Karpas-422 (cell line): ENCODE measurements at regions not wholly inside any gene's neighbourhood (a gene's known extent, or its start where the extent isn't known, plus 50 kb on each side); places are given as distances from the start of the nearest gene placed in this dataset. TPM values are rescaled to one million over a fixed set of nuclear protein-coding genes. Genes with fewer than 3 reads are reported as not detected.
A peak's percentile ranks its signal among the peaks of the same experiment; 100 is the strongest.
"Not testable (repeated sequence)": the region's sequence is repeated elsewhere in the genome, so short reads cannot be mapped to it uniquely, and the experiment has no call there.

Experiments
- DNase-seq: peaks from one replicate; pipeline ENCODE4 v3.0.0-alpha.2; 2015
- H2AFZ ChIP-seq: fragments of 200-600 bp; sonication (generic); 2 replicates; pipeline ENCODE4 v1.6.1; 2014; ENCODE audit warnings: antibody characterized with exemption, low read length, mixed read lengths
- H3K27ac ChIP-seq: fragments of 200-600 bp; sonication (generic); 2 replicates; pipeline ENCODE4 v1.5.1; 2014; ENCODE audit warnings: mild to moderate bottlenecking, low read length, moderate library complexity
- H3K27me3 ChIP-seq: fragments of 200-600 bp; sonication (generic); 2 replicates; pipeline ENCODE4 v1.6.1; 2014; ENCODE audit warnings: low read length, mixed read lengths
- H3K36me3 ChIP-seq: fragments of 200-600 bp; sonication (generic); 2 replicates; pipeline ENCODE4 v1.6.1; 2014; ENCODE audit warnings: low read length, mixed read lengths; ENCODE audit not compliant: insufficient read depth
- H3K4me1 ChIP-seq: fragments of 200-600 bp; sonication (generic); 2 replicates; pipeline ENCODE4 v1.6.1; 2014; ENCODE audit warnings: mild to moderate bottlenecking, low read length, mixed read lengths
- H3K4me2 ChIP-seq: fragments of 200-600 bp; sonication (generic); 2 replicates; pipeline ENCODE4 v1.6.1; 2014; ENCODE audit warnings: low read length, low read depth, mild to moderate bottlenecking; ENCODE audit not compliant: poor library complexity, severe bottlenecking
- H3K4me3 ChIP-seq: fragments of 200-600 bp; sonication (generic); 2 replicates; pipeline ENCODE4 v1.5.1; 2014; ENCODE audit warnings: mild to moderate bottlenecking, antibody characterized with exemption, low read length, mixed read lengths
- H3K79me2 ChIP-seq: fragments of 200-600 bp; sonication (generic); 2 replicates; pipeline ENCODE4 v1.6.1; 2014; ENCODE audit warnings: mild to moderate bottlenecking, low read length, mixed read lengths
- H3K9ac ChIP-seq: fragments of 200-600 bp; sonication (generic); 2 replicates; pipeline ENCODE4 v1.6.0; 2014; ENCODE audit warnings: low read length
- H3K9me2 ChIP-seq: fragments of 200-600 bp; sonication (generic), shearing (Covaris generic); replicated peaks from 2 replicates; pipeline ENCODE4 v1.6.0; 2014; ENCODE audit warnings: mild to moderate bottlenecking, low read length, moderate library complexity; ENCODE audit not compliant: insufficient read depth
- H3K9me3 ChIP-seq: fragments of 300-700, 200-600 bp; sonication (generic); 2 replicates; pipeline ENCODE4 v1.6.1; 2014; ENCODE audit warnings: low read length, mixed read lengths
- H4K20me1 ChIP-seq: fragments of 200-600 bp; sonication (generic); 2 replicates; pipeline ENCODE4 v1.6.1; 2014; ENCODE audit warnings: mild to moderate bottlenecking, antibody characterized with exemption, low read length, low read depth; ENCODE audit not compliant: insufficient read depth
- small RNA-seq: library from RNA; depleted of rRNA; stranded (forward); fragments of <200 nt; gene quantifications from one replicate; pipeline ENCODE3, GENCODE V24; 2014

DNA sequence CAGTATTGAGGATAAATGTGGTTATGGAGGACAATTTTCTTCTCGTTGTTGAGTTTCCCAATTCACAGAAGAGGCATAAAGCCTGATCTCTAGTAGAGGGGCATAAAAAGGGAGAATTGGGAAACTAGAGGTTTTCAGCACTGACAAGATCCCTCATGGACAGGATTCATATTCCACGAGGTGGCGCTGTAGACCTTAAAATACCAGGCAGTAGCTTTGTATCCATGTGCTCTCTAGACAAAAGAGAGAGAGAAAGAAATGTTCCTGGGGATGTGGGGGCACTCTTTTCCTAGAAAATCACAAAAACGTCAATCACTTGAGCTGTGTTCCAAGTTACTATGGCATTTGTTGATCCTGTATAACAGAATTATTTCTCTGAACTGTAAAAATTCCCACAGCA is 128.3 kb downstream of the MAGEE1 start:
- Histone ChIP-seq H4K20me1 (no peaks in the 10 kb centered on the region), H3K4me2 (no peak overlapping the region), H3K9me3 (peaks cover 6% of the 10 kb centered on the region; the same call in 1 of the 2 replicates), H2AFZ (no peak overlapping the region), H3K9ac (no peak overlapping the region), H3K36me3 (no peaks in the 10 kb centered on the region), H3K4me1 (no peaks in the 10 kb centered on the region), H3K27me3 (no peaks in the 10 kb centered on the region), H3K9me2 (no peaks in the 10 kb centered on the region), H3K79me2 (no peaks in the 10 kb centered on the region), H3K27ac (no peak overlapping the region), H3K4me3 (no peak overlapping the region)
- DNase-seq: peak; percentile 86

DNA sequence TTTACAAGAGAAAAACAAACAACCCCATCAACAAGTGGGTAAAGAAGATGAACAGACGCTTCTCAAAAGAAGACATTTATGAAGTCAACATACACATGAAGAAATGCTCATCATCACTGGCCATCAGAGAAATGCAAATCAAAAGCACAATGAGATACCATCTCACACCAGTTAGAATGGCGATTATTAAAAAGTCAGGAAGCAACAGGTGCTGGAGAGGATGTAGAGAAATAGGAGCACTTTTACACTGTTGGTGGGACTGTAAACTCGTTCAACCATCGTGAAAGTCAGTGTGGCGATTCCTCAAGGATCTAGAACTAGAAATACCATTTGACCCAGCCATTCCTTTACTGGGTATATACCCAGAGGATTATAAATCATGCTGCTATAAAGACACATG is 137.3 kb downstream of the MAGEE1 start:
- H3K36me3 ChIP-seq, H3K4me3 ChIP-seq, H2AFZ ChIP-seq, H4K20me1 ChIP-seq, H3K79me2 ChIP-seq, H3K4me2 ChIP-seq, H3K9me2 ChIP-seq, H3K27me3 ChIP-seq, H3K9me3 ChIP-seq, DNase-seq, H3K27ac ChIP-seq, H3K4me1 ChIP-seq, H3K9ac ChIP-seq: not testable (repeated sequence)

DNA sequence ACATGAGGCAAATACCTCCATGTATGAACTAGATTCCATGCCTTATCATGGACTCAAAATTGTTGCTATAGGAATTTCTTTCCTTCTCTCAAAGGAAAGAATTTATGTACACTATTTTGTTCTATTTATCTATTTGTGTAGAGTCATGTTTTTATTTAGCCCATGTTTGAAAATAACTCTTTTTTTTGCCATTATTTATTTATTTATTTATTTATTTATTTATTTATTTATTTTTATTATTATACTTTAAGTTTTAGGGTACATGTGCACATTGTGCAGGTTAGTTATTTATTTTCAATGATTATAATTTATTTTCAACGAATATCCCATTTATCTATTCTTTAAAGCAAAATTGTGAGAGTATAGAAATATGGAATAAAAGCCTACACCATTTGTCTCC is 177.9 kb downstream of the MAGEE1 start:
- H3K9me3 ChIP-seq: peaks cover 8% of the 10 kb centered on the region
- no peaks in the 10 kb centered on the region for H3K4me1 ChIP-seq
- H2AFZ ChIP-seq: no peak overlapping the region
- H4K20me1 ChIP-seq: no peaks in the 10 kb centered on the region
- no peak overlapping the region for H3K4me2 ChIP-seq
- no peaks in the 10 kb centered on the region for H3K79me2 ChIP-seq
- H3K27ac ChIP-seq: no peak overlapping the region
- H3K9me2 ChIP-seq: no peaks in the 10 kb centered on the region
- no peak for DNase-seq
- no peaks in the 10 kb centered on the region for H3K36me3 ChIP-seq
- H3K27me3 ChIP-seq: no peaks in the 10 kb centered on the region
- no peak overlapping the region for H3K9ac ChIP-seq
- H3K4me3 ChIP-seq: no peak overlapping the region

DNA sequence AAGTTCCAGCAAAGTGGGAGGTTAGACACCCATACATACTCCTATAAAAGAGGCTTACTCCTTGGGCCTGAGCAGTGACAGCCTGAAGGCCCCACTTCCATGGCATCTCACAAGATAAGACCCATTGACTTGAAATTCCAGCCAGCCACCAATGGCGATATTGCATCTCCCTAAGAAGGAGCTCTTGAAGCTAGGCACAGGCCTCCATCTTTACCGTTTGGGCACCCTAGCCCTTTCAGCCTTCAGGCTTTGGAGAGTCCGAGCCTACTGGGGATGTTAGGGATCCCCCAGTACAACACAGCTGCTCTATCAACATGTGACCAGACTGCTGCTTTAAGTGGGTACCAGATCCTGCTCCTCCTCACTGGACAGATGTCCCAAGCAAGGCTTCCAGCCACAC is 189.5 kb downstream of the MAGEE1 start:
- H3K4me1 ChIP-seq: no peaks in the 10 kb centered on the region
- peaks cover 11% of the 10 kb centered on the region for H3K9me3 ChIP-seq
- H4K20me1 ChIP-seq: no peaks in the 10 kb centered on the region
- no peak overlapping the region for H2AFZ ChIP-seq
- H3K4me2 ChIP-seq: no peak overlapping the region
- no peak overlapping the region for H3K27ac ChIP-seq
- no peak overlapping the region for H3K9ac ChIP-seq
- H3K4me3 ChIP-seq: no peak overlapping the region
- H3K27me3 ChIP-seq: no peaks in the 10 kb centered on the region
- H3K9me2 ChIP-seq: no peaks in the 10 kb centered on the region
- no peaks in the 10 kb centered on the region for H3K79me2 ChIP-seq
- H3K36me3 ChIP-seq: no peaks in the 10 kb centered on the region
- DNase-seq: no peak

DNA sequence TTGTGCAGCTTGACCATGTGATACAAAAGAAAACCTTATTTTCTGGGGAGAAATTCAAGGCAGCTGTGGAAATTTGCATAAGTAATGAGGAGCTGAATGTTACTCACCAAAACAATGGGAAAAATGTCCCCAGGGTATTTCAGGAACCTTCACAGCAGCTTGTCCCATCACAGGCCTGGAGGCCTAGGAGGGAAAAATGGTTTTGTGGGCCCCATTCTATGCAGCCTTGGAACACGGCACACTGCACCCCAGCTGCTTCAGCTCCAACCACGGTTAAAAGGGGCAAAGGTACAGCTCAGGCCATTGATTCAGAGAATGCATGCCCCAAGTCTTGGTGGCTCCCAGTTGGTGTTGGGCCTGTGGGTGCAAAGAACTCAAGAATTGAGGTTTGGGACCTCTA is 216.1 kb downstream of the MAGEE1 start:
- no peaks in the 10 kb centered on the region for H3K79me2 ChIP-seq
- no peak for DNase-seq

DNA sequence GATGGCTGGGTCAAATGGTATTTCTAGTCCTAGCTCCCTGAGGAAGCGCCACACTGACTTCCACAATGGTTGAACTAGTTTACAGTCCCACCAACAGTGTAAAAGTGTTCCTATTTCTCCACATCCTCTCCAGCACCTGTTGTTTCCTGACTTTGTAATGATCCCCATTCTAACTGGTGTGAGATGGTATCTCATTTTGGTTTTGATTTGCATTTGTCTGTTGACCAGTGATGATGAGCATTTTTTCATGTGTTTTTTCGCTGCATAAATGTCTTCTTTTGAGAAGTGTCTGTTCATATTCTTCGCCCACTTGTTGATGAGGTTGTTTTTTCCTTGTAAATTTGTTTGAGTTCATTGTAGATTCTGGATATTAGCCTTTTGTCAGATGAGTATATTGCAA is 223.9 kb downstream of the MAGEE1 start:
- not testable (repeated sequence) for DNase-seq, H3K4me3 ChIP-seq, H3K9me3 ChIP-seq, H3K79me2 ChIP-seq, H3K4me2 ChIP-seq, H2AFZ ChIP-seq, H3K36me3 ChIP-seq, H4K20me1 ChIP-seq, H3K4me1 ChIP-seq, H3K27ac ChIP-seq, H3K9ac ChIP-seq, H3K27me3 ChIP-seq, H3K9me2 ChIP-seq

More for the DNA sequence above, 216.1 kb downstream of the MAGEE1 start:
- Histone ChIP-seq H3K27me3 (no peaks in the 10 kb centered on the region), H3K9me3 (peaks cover 4% of the 10 kb centered on the region; the same call in 1 of the 2 replicates), H2AFZ (no peak overlapping the region), H3K27ac (no peak overlapping the region), H3K9me2 (no peaks in the 10 kb centered on the region), H4K20me1 (no peaks in the 10 kb centered on the region), H3K4me1 (no peaks in the 10 kb centered on the region), H3K4me3 (no peak overlapping the region), H3K9ac (no peak overlapping the region), H3K36me3 (no peaks in the 10 kb centered on the region), H3K4me2 (no peak overlapping the region)

DNA sequence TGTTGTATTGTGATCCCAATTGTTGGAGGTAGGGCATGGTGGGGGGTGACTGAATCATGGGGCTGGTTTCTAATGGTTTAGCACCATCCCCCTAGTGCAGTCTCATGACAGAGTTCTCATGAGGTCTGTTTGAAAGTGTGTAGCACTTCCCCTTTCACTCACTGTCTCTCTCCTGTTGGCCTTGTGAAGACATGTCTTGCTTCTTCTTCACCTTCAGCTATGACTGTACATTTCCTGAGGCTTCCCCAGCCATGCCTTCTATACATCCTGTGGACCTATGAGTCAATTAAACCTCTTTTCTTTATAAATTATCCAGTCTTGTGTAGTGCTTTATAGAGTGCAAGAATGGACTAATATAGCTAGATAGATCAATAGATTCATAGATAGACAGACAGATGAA is 230.0 kb downstream of the MAGEE1 start:
- no peak for DNase-seq
- H3K27me3 ChIP-seq: no peaks in the 10 kb centered on the region
- H4K20me1 ChIP-seq: no peaks in the 10 kb centered on the region
- no peaks in the 10 kb centered on the region; the same call in none of the 2 replicates for H3K9me3 ChIP-seq
- no peak overlapping the region for H3K9ac ChIP-seq
- H3K4me3 ChIP-seq: no peak overlapping the region
- H3K36me3 ChIP-seq: no peaks in the 10 kb centered on the region
- H3K9me2 ChIP-seq: no peaks in the 10 kb centered on the region
- H3K79me2 ChIP-seq: no peaks in the 10 kb centered on the region
- H3K27ac ChIP-seq: no peak overlapping the region
- no peaks in the 10 kb centered on the region for H3K4me1 ChIP-seq
- no peak overlapping the region for H3K4me2 ChIP-seq
- no peak overlapping the region for H2AFZ ChIP-seq

Small RNAs in the stretch of these regions (small RNA-seq; reads per million reads assigned to genes)
- gene RNA5SP508: not detected
